Neural cell (in vitro differentiated cells): ENCODE measurements at regions not wholly inside any gene's neighbourhood (a gene's known extent, or its start where the extent isn't known, plus 50 kb on each side); places are given as distances from the start of the nearest gene placed in this dataset.

Experiments used
- CTCF ChIP-seq: fragments of 450-650 bp; IDR thresholded peaks from 2 replicates; pipeline ENCODE4 v1.5.1; 2014; ENCODE audit warnings: antibody characterized with exemption, mild to moderate bottlenecking, moderate library complexity; ENCODE audit not compliant: poor library complexity, severe bottlenecking
- EP300 ChIP-seq: fragments of 450-650 bp; conservative IDR thresholded peaks from 2 replicates; pipeline ENCODE4 v1.6.1; 2014; ENCODE audit warnings: antibody characterized with exemption, mild to moderate bottlenecking, moderate library complexity; ENCODE audit not compliant: poor library complexity, severe bottlenecking
- EZH2 ChIP-seq: fragments of 200-600, 300-800 bp; shearing (Covaris generic), sonication (generic); IDR thresholded peaks from 2 replicates; pipeline ENCODE4 v1.6.1; 2014; ENCODE audit warnings: antibody characterized with exemption, low read length, borderline replicate concordance, mild to moderate bottlenecking; ENCODE audit not compliant: insufficient read depth, poor library complexity, severe bottlenecking
- MXI1 ChIP-seq: fragments of 450-650 bp; conservative IDR thresholded peaks from 2 replicates; pipeline ENCODE4 v1.6.1; 2014; ENCODE audit warnings: antibody characterized with exemption, mild to moderate bottlenecking; ENCODE audit not compliant: poor library complexity, severe bottlenecking
- RAD21 ChIP-seq: fragments of 450-650 bp; conservative IDR thresholded peaks from 2 replicates; pipeline ENCODE4 v1.6.1; 2014; ENCODE audit warnings: antibody characterized with exemption, mild to moderate bottlenecking, moderate library complexity
- REST ChIP-seq: IDR thresholded peaks from 2 replicates; pipeline ENCODE4 v1.6.1; 2012; ENCODE audit warnings: borderline replicate concordance
- TAF1 ChIP-seq: IDR thresholded peaks from 2 replicates; pipeline ENCODE4 v1.6.1; 2012; ENCODE audit warnings: low read depth

GRCh38 chr5:152066784-152067183, 142.1 kb upstream of the GLRA1 start:
- TF ChIP-seq CTCF, result no peak
- TF ChIP-seq TAF1, result no peak
- TF ChIP-seq EZH2, result no peak
- TF ChIP-seq RAD21, result no peak
- no peak for TF ChIP-seq REST
- no peak for TF ChIP-seq EP300
- no peak for TF ChIP-seq MXI1
